DMS79 treated with DMSO at 0.1 percent for 48 hours (cell line): ENCODE measurements at regions not wholly inside any gene's neighbourhood (a gene's known extent, or its start where the extent isn't known, plus 50 kb on each side); places are given as distances from the start of the nearest gene placed in this dataset.

Experiments
- DNase-seq: peaks from one replicate; lab custom pipeline; 2025; lab: John Stamatoyannopoulos, UW

- DNase-seq = no peak
Observed at GRCh38 chr2:51103205-51103604, 71.3 kb upstream of the NRXN1 start.

- DNase-seq = no peak
Observed at GRCh38 chr2:51093016-51093415, 61.1 kb upstream of the NRXN1 start.

GRCh38 chr2:51085420-51086068 lies 53.6 kb upstream of the NRXN1 start:
- no peak for DNase-seq

DNA sequence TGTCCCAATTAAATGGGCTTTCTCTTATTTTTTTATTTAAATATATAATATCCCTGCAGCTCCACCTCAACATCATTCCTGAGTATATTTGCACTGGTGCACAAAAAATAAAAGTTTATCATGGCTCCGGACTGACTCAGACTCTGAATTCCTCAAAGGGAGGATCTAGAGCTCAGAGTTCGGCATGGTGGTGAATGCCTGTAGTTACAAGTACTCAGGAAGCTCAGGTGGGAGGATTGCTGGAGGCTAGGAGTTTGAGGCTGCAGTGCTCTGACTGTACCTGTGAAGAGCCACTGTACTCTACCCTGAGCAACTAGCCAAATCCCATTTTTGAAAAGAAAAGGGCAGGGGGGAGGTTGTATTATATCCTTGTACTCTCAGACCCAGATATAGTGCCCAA lies 52.8 kb upstream of the NRXN1 start:
- no peak for DNase-seq
